AG10803 (cell line): ENCODE measurements at regions not wholly inside any gene's neighbourhood (a gene's known extent, or its start where the extent isn't known, plus 50 kb on each side); places are given as distances from the start of the nearest gene placed in this dataset.
A peak's percentile ranks its signal among the peaks of the same experiment; 100 is the strongest.

Source experiments
- DNase-seq: peaks from one replicate; pipeline ENCODE4 v3.0.0; 2010; ENCODE audit warnings: low read depth
- H3K4me3 ChIP-seq: 2 replicates; pipeline ENCODE4 v1.5.1; 2011; ENCODE audit warnings: mild to moderate bottlenecking, low read length, control low read depth
- CTCF ChIP-seq: conservative IDR thresholded peaks from 2 replicates; pipeline ENCODE4 v1.5.1; 2011; ENCODE audit warnings: mild to moderate bottlenecking, low read length, control low read depth, inconsistent platforms

- TF ChIP-seq CTCF, result no peak
- no peak overlapping the region for H3K4me3 ChIP-seq
- peak; percentile 27 for DNase-seq
Observed at GRCh38 chr3:30222441-30222840, 384.0 kb upstream of the TGFBR2 start.

GRCh38 chr3:30225021-30225420 lies 381.4 kb upstream of the TGFBR2 start:
- no peak for TF ChIP-seq CTCF
- peak; percentile 33 for DNase-seq
- H3K4me3 ChIP-seq, result no peak overlapping the region

GRCh38 chr3:30226601-30227151 lies 379.7 kb upstream of the TGFBR2 start:
- no peak for DNase-seq
- no peak overlapping the region for H3K4me3 ChIP-seq
- no peak for TF ChIP-seq CTCF

GRCh38 chr3:30227571-30228301 lies 378.7 kb upstream of the TGFBR2 start:
- H3K4me3 ChIP-seq, result no peak overlapping the region

GRCh38 chr3:30228302-30228631 lies 378.1 kb upstream of the TGFBR2 start:
- no peak for DNase-seq
- H3K4me3 ChIP-seq, result no peak overlapping the region
- TF ChIP-seq CTCF, result no peak

More at GRCh38 chr3:30227571-30228301, 378.7 kb upstream of the TGFBR2 start:
- TF ChIP-seq CTCF, result no peak
- peak; percentile 91 for DNase-seq

GRCh38 chr3:30231277-30232141 lies 374.9 kb upstream of the TGFBR2 start:
- TF ChIP-seq CTCF, result no peak
- H3K4me3 ChIP-seq, result no peak overlapping the region
- peak; percentile 94 for DNase-seq
